ENCODE measurements at regions not wholly inside any gene's neighbourhood (a gene's known extent, or its start where the extent isn't known, plus 50 kb on each side); places are given as distances from the start of the nearest gene placed in this dataset.

- DNase-seq = no peak
- POLR2A ChIA-PET = no interaction called here
- CTCF ChIA-PET = no interaction called here
- H3K4me1 ChIP-seq (ENCODE audit: control insufficient read depth in 1 of 2, insufficient read depth in 2 of 2, low read depth in 1 of 2, low read length in 1 of 2) = no peaks in the 10 kb centered on the region; a peak in 1 of 4 replicates
- no peak overlapping the region for H3K4me2 ChIP-seq
- H3K27ac ChIP-seq (ENCODE audit: low read depth in 2 of 2, low read length in 1 of 2) = peak overlapping the region in 1 of 2 experiments; percentile 43; a peak in 2 of 4 replicates
- H3K36me3 ChIP-seq (replicated peaks in 1 of 2; ENCODE audit: control insufficient read depth in 1 of 2, insufficient read depth in 2 of 2, low read length in 1 of 2) = no peaks in the 10 kb centered on the region
- H3K4me3 ChIP-seq (ENCODE audit: low read depth in 2 of 2, low read length in 1 of 2) = no peak overlapping the region
- no peak overlapping the region for H3K9ac ChIP-seq
- H3K79me2 ChIP-seq (ENCODE audit: insufficient read depth) = no peaks in the 10 kb centered on the region
- no peaks in the 10 kb centered on the region for H4K20me1 ChIP-seq (ENCODE audit: insufficient read depth)
- WGBS (ENCODE audit: low lambda C conversion rate) = 15% methylated on average over 1 of the region's 1 CpG
- H3F3A ChIP-seq (replicated peaks; ENCODE audit: insufficient read depth) = peaks cover 21% of the 10 kb centered on the region
- H2AFZ ChIP-seq (ENCODE audit: low read depth) = no peak overlapping the region
- H3K9me3 ChIP-seq = peaks cover 12% of the 10 kb centered on the region; the same call in 1 of the 2 replicates
- no peaks in the 10 kb centered on the region for H3K27me3 ChIP-seq (ENCODE audit: insufficient read depth)
- no peaks in the 10 kb centered on the region for H3K9me2 ChIP-seq
- no peak for TF ChIP-seq FOXJ3 (CRISPR knock-in tag; IDR thresholded peaks at IDR 0.05)
- peak; percentile 54 for TF ChIP-seq TCF12 (IDR thresholded peaks at IDR 0.05)
- TF ChIP-seq TEAD4 (IDR thresholded peaks at IDR 0.05; ENCODE audit: borderline replicate concordance, insufficient read depth) = no peak
- TF ChIP-seq FOSL2 (IDR thresholded peaks at IDR 0.05; ENCODE audit: borderline replicate concordance, low read depth) = peak; percentile 24; the same call in 1 of the 2 replicates
- 0 out of 4 replicates have a peak, but pooled peaks of 1 of the 2 experiments have one; percentile 26 for TF ChIP-seq EP300 (IDR thresholded peaks at IDR 0.05; ENCODE audit: borderline replicate concordance in 1 of 2, low read depth in 1 of 2, low read length in 1 of 2)
- no peak for TF ChIP-seq ZBTB33 (IDR thresholded peaks at IDR 0.05; ENCODE audit: borderline replicate concordance, low read depth)
- TF ChIP-seq JUND (IDR thresholded peaks at IDR 0.05) = peak; percentile 45
- no peak; the same call in 1 of the 2 replicates for TF ChIP-seq PBX3 (IDR thresholded peaks at IDR 0.05)
- no peak for TF ChIP-seq IRF3 (IDR thresholded peaks at IDR 0.05; ENCODE audit: low read depth, low read length)
- TF ChIP-seq MAX (IDR thresholded peaks at IDR 0.05; ENCODE audit: low read depth) = no peak
- no peak for TF ChIP-seq ELF1 (IDR thresholded peaks at IDR 0.05)
Observed at GRCh38 chrX:150038986-150039599, 100.8 kb upstream of the EOLA2 start.

GRCh38 chrX:150041208-150041607 lies 102.9 kb upstream of the EOLA2 start:
- H3K4me2 ChIP-seq = no peak overlapping the region
- POLR2A ChIA-PET = no interaction called here
- WGBS (ENCODE audit: low lambda C conversion rate) = 55% methylated on average over 2 of the region's 2 CpGs
- TF ChIP-seq TEAD4 (IDR thresholded peaks at IDR 0.05; ENCODE audit: borderline replicate concordance, insufficient read depth) = no peak
- TF ChIP-seq RXRA (IDR thresholded peaks at IDR 0.05; ENCODE audit: borderline replicate concordance, low read depth) = no peak
- no peak for TF ChIP-seq GATA2 (CRISPR knock-in tag; IDR thresholded peaks at IDR 0.05)
- TF ChIP-seq EP300 (IDR thresholded peaks at IDR 0.05; ENCODE audit: borderline replicate concordance in 1 of 2, low read depth in 1 of 2, low read length in 1 of 2) = no peak
- TF ChIP-seq IRF3 (IDR thresholded peaks at IDR 0.05; ENCODE audit: low read depth, low read length) = no peak
- no peak for TF ChIP-seq RFX5 (IDR thresholded peaks at IDR 0.05; ENCODE audit: low read length)
- no peak for TF ChIP-seq PBX3 (IDR thresholded peaks at IDR 0.05)
- TF ChIP-seq USF2 (IDR thresholded peaks at IDR 0.05; ENCODE audit: borderline replicate concordance, low read depth, low read length) = no peak
- TF ChIP-seq TCF12 (IDR thresholded peaks at IDR 0.05) = no peak
- TF ChIP-seq ZBTB33 (IDR thresholded peaks at IDR 0.05; ENCODE audit: borderline replicate concordance, low read depth) = no peak

More at GRCh38 chrX:150041208-150041607, 102.9 kb upstream of the EOLA2 start:
- Histone ChIP-seq H3K4me1 (ENCODE audit: control insufficient read depth in 1 of 2, insufficient read depth in 2 of 2, low read depth in 1 of 2, low read length in 1 of 2) (no peaks in the 10 kb centered on the region; a peak in 1 of 4 replicates), H3K9me3 (no peaks in the 10 kb centered on the region), H3K9ac (no peak overlapping the region), H2AFZ (ENCODE audit: low read depth) (no peak overlapping the region), H3K36me3 (replicated peaks in 1 of 2; ENCODE audit: control insufficient read depth in 1 of 2, insufficient read depth in 2 of 2, low read length in 1 of 2) (no peaks in the 10 kb centered on the region), H3K4me3 (ENCODE audit: low read depth in 2 of 2, low read length in 1 of 2) (no peak overlapping the region), H3K27ac (ENCODE audit: low read depth in 2 of 2, low read length in 1 of 2) (no peak overlapping the region), H3F3A (replicated peaks; ENCODE audit: insufficient read depth) (peaks cover 10% of the 10 kb centered on the region), H3K79me2 (ENCODE audit: insufficient read depth) (no peaks in the 10 kb centered on the region), H3K27me3 (ENCODE audit: insufficient read depth) (no peaks in the 10 kb centered on the region), H4K20me1 (ENCODE audit: insufficient read depth) (no peaks in the 10 kb centered on the region), H3K9me2 (no peaks in the 10 kb centered on the region)
- no peak for DNase-seq
- CTCF ChIA-PET = no interaction called here
